ENCODE measurements at regions not wholly inside any gene's neighbourhood (a gene's known extent, or its start where the extent isn't known, plus 50 kb on each side); places are given as distances from the start of the nearest gene placed in this dataset.
"Not testable (repeated sequence)": the region's sequence is repeated elsewhere in the genome, so short reads cannot be mapped to it uniquely, and the experiment has no call there.

DNA sequence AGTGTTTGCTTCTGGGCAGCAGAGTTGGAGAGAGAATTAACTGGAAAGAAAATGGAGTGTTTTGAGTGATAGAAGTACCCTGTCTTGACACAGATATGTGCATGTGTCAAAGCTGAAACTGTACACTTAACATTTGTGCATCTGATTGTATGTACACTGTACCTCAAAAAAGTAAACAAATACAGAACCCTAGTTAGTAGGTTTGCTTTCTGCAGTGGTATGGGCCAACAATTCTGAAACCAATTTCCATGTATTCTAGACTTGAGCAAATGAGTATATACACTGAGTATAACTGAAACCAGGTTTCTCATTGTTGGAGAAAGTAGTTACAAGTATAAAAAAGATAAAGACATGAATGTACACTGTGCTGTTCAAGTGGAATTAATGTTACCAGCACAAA, 52.4 kb downstream of the ELAPOR2 start:
- no peak for DNase-seq

GRCh38 chr7:87004956-87005355, 54.5 kb downstream of the ELAPOR2 start:
- DNase-seq = no peak

- DNase-seq = no peak
These were observed 55.3 kb downstream of the ELAPOR2 start for GRCh38 chr7:87003872-87004798.

- no peak for DNase-seq
These were observed 58.2 kb downstream of the ELAPOR2 start for GRCh38 chr7:87001214-87001613.

DNA sequence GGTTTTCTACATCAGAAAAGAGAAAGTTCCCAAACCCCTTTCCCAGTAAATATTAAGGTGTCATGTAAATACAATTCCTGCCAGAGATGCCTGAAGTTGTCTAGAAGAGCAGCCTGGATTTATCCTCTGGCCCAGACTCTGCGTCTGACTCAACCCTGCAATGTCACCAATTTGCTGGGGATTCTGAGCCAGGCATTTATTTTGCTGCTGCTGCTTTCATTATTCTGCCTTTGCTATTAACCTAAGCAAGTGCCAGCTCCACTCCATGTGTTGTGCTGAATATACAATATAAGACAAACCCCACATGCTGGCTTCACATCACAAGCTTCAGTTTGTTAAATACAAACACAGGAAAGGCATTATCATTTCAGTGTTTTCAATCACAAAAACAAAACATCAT, 59.1 kb downstream of the ELAPOR2 start:
- no peak for DNase-seq

DNA sequence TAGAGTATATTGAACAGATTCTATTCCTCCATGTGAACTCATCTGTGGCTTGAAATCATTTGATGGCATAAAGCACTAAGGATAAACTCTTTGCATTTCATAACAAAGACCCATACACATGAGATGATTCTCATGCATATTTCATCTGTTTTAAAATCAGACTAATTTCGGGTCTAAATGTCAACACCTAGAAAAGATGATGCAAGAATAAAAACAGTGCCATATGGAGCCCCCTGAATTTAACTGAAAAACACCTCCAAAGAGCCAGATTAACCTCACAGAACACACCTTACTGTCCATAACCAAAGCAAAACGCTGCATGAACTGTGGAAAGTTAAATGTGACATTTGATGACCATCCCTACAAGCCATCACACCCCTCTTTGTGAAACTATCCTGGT, 59.7 kb downstream of the ELAPOR2 start:
- DNase-seq = no peak

DNA sequence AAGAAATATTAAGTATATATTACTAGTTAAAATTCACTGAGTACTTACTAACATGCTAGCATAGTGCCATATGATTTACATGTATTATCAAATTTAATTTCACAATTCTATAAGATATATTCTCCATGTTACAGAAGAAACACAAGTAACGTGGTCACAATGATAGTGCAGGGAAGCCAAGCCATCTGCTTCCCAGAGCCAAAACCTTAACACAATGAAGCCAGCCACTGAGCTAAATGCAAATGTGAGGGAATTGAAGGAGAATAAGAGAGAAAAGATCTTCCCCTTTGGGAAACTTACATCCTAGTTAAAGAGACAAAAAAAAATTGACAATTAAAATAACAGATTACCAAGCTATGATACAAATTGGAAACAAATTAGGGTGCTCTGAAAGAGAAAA, 63.6 kb downstream of the ELAPOR2 start:
- no peak for DNase-seq

- no peak for DNase-seq
These were observed 64.3 kb downstream of the ELAPOR2 start for GRCh38 chr7:86995052-86995725.

DNA sequence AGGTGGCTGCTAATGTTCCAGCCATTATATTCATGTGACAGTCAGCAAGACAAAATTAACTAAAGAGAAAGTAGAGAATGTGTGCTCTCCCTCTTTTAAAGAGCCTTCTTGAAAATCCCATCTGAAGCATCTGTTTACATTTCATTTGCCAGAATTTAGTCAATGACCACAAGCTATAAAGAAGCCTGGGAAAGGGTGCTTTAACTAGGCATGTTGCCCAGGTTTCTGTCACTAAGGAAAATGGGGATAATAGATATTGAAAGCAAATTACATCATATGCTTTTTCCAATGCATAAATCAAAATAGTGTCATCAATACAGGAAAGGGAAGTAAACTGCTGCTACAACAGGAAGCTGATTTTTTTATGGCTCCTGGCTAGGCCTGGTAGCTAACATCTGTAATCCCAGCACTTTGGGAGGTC, 67.7 kb downstream of the ELAPOR2 start:
- peak; percentile 7 for DNase-seq

- DNase-seq = no peak
These were observed 68.2 kb downstream of the ELAPOR2 start for GRCh38 chr7:86991093-86991769.

- DNase-seq = no peak
These were observed 70.0 kb downstream of the ELAPOR2 start for GRCh38 chr7:86989407-86989806.

DNA sequence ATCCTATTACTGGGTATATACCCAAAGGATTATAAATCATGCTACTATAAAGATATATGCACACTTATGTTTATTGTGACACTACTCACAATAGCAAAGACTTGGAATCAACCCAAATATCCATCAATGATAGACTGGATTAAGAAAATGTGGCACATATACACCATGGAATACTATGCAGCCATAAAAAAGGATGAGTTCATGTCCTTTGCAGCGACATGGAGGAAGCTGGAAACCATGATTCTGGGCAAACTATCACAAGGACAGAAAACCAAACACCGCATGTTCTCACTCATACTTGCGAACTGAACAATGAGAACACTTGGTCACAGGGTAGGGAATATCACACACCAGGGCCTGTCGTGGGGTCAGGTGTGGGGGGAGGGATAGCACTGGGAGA, 71.6 kb downstream of the ELAPOR2 start:
- DNase-seq = not testable (repeated sequence)

DNA sequence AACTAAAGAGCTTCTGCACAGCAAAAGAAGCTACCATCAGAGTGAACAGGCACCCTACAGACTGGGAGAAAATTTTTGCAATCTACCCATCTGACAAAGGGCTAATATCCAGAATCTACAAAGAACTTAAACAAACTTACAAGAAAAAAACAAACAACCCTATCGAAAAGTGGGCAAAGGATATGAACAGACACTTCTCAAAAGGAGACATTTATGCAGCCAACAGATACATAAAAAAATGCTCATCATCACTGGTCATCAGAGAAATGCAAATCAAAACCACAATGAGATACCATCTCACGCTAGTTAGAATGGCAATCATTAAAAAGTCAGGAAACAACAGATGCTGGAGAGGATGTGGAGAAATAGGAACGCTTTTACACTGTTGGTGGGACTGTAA, 72.1 kb downstream of the ELAPOR2 start:
- DNase-seq = not testable (repeated sequence)

DNA sequence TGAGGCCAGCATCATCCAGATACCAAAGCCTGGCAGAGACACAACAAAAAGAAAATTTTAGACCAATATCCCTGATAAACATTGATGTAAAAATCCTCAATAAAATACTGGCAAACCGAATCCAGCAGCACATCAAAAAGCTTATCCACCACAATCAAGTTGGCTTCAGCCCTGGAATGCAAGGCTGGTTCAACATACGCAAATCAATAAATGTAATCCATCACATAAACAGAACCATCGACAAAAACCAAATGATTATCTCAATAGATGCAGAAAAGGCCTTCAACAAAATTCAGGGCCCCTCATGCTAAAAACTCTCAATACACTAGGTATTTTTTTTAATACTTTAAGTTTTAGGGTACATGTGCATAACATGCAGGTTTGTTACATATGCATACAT, 74.1 kb downstream of the ELAPOR2 start:
- not testable (repeated sequence) for DNase-seq

DNA sequence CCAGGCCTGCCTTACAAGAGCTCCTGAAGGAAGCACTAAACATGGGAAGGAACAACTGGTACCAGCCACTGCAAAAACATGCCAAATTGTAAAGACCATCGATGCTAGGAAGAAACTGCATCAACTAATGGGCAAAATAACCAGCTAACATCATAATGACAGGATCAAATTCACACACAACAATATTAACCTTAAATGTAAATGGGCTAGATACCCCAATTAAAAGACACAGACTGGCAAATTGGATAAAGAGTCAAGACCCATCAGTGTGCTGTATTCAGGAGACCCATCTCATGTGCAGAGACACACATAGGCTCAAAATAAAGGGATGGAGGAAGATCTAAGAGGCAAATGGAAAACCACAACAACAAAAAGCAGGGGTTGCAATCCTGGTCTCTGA, 75.8 kb downstream of the ELAPOR2 start:
- not testable (repeated sequence) for DNase-seq

- DNase-seq = not testable (repeated sequence)
These were observed 77.5 kb downstream of the ELAPOR2 start for GRCh38 chr7:86981937-86982336.

- no peak for DNase-seq
These were observed 78.3 kb downstream of the ELAPOR2 start for GRCh38 chr7:86981127-86981526.

- DNase-seq = no peak
These were observed 79.2 kb downstream of the ELAPOR2 start for GRCh38 chr7:86980223-86980622.

GRCh38 chr7:86978808-86979506, 80.5 kb downstream of the ELAPOR2 start:
- DNase-seq = no peak

DNA sequence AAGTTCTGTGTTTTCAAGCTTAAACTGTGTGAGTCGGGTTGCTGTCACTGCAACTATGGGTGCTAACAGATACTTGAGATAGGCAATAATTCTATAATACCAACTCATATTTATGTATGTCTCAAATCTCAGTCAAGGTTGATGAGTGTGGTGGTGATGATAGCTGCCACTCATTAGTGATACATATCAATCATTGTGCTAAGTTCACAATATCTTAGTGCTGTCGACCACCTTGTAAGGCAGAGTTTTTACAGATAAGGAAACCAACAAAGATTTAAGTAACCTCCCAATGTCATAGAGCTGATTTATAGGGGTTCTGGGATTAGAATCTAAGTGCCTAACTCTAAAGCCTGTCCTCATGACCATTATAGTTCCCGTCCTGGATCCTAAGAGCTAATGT, 82.5 kb downstream of the ELAPOR2 start:
- no peak for DNase-seq

DNA sequence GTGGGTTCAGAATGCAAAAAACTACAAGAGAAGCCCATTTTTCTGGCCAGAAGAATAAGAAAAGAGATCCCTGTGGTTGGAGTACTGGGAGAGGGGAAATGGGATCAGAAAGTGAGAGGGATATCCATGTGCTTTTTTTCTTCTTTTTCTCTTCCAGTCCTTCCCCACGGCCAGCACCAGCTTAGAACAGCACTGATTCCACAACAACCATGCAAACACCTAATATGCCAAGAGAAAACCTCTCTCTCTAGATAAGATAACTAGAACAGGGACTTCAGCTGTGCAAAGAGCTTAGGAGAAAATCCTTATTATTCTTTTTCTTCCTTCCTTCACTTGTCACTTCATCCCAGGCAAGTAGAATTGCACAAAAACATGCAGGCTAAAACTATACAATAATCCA, 83.5 kb downstream of the ELAPOR2 start:
- no peak for DNase-seq

DNA sequence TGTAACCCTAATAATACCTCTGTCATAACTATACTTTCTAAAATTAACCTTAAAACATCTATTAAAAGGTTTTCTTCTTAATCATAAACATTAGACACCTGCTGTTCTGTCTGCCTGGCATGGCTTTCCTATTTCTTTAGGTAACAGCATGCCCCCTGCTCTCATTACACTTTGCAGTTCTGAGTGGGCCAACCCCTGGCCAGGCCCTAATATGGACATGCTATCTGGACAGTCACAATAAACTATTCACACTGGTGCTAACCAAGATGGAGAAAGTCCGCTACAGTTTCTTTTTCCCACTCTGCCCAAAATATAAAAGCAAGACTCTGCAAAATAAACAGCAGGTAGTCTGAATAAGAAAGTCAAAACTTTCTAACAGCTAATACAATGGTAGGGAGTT, 84.0 kb downstream of the ELAPOR2 start:
- DNase-seq = no peak

DNA sequence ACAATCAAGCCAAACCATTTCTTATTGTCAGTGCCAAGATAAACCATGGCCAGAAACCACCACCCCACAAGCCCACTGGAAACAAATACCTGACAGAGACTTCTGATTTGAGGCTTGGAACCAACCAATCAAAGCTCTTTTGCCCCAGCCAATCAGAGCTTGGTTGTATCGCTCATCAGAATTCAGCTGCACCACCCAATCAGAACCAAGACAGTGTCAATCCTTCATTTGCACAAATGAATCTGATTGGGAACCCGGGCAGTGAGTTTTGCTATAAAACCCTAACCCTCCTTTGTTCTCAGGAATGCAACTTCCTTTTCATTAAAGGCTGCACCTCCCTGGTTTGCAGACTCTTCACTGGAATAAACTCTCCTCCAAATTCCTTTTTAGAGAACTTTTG, 87.4 kb downstream of the ELAPOR2 start:
- DNase-seq = no peak

All from MV-4-11 (cell line).